ENCODE measurements at regions not wholly inside any gene's neighbourhood (a gene's known extent, or its start where the extent isn't known, plus 50 kb on each side); places are given as distances from the start of the nearest gene placed in this dataset.
"Not testable (repeated sequence)": the region's sequence is repeated elsewhere in the genome, so short reads cannot be mapped to it uniquely, and the experiment has no call there.

GRCh38 chr4:9611101-9611500, 166.9 kb downstream of the DEFB131A start:
- TF ChIP-seq, protein P1, sequence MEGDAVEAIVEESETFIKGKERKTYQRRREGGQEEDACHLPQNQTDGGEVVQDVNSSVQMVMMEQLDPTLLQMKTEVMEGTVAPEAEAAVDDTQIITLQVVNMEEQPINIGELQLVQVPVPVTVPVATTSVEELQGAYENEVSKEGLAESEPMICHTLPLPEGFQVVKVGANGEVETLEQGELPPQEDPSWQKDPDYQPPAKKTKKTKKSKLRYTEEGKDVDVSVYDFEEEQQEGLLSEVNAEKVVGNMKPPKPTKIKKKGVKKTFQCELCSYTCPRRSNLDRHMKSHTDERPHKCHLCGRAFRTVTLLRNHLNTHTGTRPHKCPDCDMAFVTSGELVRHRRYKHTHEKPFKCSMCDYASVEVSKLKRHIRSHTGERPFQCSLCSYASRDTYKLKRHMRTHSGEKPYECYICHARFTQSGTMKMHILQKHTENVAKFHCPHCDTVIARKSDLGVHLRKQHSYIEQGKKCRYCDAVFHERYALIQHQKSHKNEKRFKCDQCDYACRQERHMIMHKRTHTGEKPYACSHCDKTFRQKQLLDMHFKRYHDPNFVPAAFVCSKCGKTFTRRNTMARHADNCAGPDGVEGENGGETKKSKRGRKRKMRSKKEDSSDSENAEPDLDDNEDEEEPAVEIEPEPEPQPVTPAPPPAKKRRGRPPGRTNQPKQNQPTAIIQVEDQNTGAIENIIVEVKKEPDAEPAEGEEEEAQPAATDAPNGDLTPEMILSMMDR (IDR thresholded peaks at IDR 0.05), result no peak
- TF ChIP-seq EP300 (IDR thresholded peaks at IDR 0.05), result no peak
- no peak for TF ChIP-seq POLR2AphosphoS5 (IDR thresholded peaks at IDR 0.05)
- no peak for TF ChIP-seq POLR2A (IDR thresholded peaks at IDR 0.05; ENCODE audit: low read depth)
- 45% methylated on average over 2 of the region's 3 CpGs for whole genome bisulfite sequencing
- intact Hi-C loops (cut with DNase I), result no loop called here
- Histone ChIP-seq H3K36me3 (no peaks in the 10 kb centered on the region), H3K4me1 (no peaks in the 10 kb centered on the region), H3K27ac (replicated peaks in 1 of 4) (no peak overlapping the region), H3K9me3 (no peaks in the 10 kb centered on the region), H3K4me3 (no peak overlapping the region), H3K27me3 (no peaks in the 10 kb centered on the region)
- no peak for DNase-seq (ENCODE audit: extremely low spot score)

GRCh38 chr4:9636411-9636810, 145.0 kb upstream of the DRD5 start:
- WGBS, result 98% methylated on average over 3 of the region's 3 CpGs
- DNase-seq (ENCODE audit: extremely low spot score); intact Hi-C loops (cut with DNase I); H3K9me3 ChIP-seq; H3K4me1 ChIP-seq; H3K4me3 ChIP-seq; H3K27ac ChIP-seq (replicated peaks in 1 of 4); H3K27me3 ChIP-seq; H3K36me3 ChIP-seq: not testable (repeated sequence)

DNA sequence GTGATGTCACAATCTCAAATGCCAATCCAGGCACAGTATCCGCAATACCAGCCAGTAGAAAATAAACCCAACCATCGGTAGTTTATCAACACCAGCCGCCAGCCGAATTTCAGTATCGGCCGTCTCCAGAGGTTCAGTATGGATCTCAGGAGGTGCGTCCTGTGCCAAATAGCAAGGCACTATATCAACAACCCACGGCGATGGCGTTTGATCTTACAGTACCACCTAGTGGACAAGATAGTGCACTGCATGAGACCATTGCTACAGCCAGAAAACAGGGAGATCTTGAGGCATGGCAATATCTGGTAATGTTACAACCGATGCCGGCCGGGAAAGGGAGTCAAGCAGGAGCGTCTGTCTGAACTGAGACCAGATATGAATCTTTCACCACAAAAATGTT, 121.8 kb upstream of the DRD5 start:
- H3K27me3 ChIP-seq; H3K4me1 ChIP-seq; DNase-seq (ENCODE audit: extremely low spot score); H3K36me3 ChIP-seq; H3K27ac ChIP-seq (replicated peaks in 1 of 4); H3K4me3 ChIP-seq; H3K9me3 ChIP-seq: not testable (repeated sequence)
- 12% methylated on average over 10 of the region's 14 CpGs for WGBS
- intact Hi-C loops (cut with DNase I), result loop anchor here (5.0 kb wide), 1 partner anchor 127 kb away; no protein-coding TSS in a partner anchor
- TF ChIP-seq, protein P1 (IDR thresholded peaks at IDR 0.05), result peak; percentile 46 to 56 (median 55)

- 61% methylated on average over 4 of the region's 4 CpGs for WGBS
- H3K9me3 ChIP-seq; H3K27me3 ChIP-seq; H3K27ac ChIP-seq (replicated peaks in 1 of 4); H3K36me3 ChIP-seq; H3K4me1 ChIP-seq; H3K4me3 ChIP-seq; DNase-seq (ENCODE audit: extremely low spot score): not testable (repeated sequence)
- intact Hi-C loops (cut with DNase I), result loop anchor here (5.0 kb wide), 1 partner anchor 129 kb away; no protein-coding TSS in a partner anchor
Observed at GRCh38 chr4:9660955-9661354, 120.5 kb upstream of the DRD5 start.

DNA sequence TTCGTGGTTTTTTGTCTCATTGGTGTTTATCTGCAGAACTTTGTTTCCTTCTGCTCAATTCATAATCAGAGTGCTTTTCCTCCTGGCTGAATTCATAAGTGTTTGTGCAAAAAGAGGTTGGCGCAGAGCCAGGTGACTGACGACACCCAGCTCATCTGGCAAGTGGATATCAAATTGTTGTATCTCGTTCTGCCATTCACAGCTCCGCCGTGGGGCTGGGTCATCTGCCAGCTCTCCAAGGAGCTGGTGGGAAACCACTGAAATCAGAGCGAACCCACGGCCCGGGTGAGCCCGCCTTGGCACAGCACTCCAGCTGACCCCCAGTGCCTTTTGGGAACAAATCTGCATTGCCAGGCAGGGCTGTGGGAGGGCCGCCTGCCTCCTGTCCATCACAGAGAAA, 110.7 kb upstream of the DRD5 start:
- H3K4me3 ChIP-seq; DNase-seq (ENCODE audit: extremely low spot score); intact Hi-C loops (cut with DNase I); H3K9me3 ChIP-seq; H3K27me3 ChIP-seq; H3K4me1 ChIP-seq; H3K36me3 ChIP-seq; H3K27ac ChIP-seq (replicated peaks in 1 of 4): not testable (repeated sequence)
- 19% methylated on average over 5 of the region's 11 CpGs for WGBS

GRCh38 chr4:9677357-9677756, 104.1 kb upstream of the DRD5 start:
- H3K27ac ChIP-seq (replicated peaks in 1 of 4); H3K4me1 ChIP-seq; DNase-seq (ENCODE audit: extremely low spot score); intact Hi-C loops (cut with DNase I); H3K9me3 ChIP-seq; H3K36me3 ChIP-seq; H3K27me3 ChIP-seq; H3K4me3 ChIP-seq: not testable (repeated sequence)
- 95% methylated on average over 10 of the region's 10 CpGs for WGBS

DNA sequence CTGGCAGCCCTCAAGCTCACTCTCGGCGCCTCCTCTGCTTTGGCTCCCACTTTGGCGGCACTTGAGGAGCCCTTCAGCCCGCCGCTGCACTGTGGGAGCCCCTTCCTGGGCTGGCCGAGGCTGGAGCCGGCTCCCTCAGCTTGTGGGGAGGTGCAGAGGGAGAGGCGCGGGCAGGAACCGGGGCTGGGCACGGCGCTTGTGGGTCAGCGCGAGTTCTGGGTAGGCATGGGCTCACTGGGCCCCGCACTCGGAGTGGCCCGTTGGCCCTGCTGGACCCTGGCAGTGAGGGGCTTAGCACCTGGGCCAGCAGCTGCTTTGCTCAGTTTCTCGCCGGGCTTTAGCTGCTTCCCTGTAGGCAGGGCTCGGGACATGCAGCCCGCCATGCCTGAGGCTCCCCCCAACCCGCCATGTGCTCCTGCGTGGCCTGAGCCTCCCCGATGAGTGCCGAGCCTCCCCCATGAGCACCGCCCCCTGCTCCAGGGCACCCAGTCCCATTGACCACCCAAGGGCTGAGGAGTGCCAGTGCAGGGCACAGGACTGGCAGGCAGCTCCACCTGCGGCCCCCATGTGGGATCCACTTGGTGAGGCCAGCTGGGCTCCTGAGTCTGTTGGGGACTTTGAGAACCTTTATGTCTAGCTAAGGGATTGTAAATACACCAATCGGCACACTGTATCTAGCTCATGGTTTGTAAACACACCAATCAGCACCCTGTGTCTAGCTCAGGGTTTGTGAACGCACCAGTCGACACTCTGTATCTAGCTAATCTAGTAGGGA, 101.5 kb upstream of the DRD5 start:
- Histone ChIP-seq H3K9me3 (no peaks in the 10 kb centered on the region), H3K4me3 (no peak overlapping the region), H3K4me1 (no peaks in the 10 kb centered on the region), H3K36me3 (no peaks in the 10 kb centered on the region), H3K27me3 (peaks cover 0 to 4% (median 0%) of the 10 kb centered on the region in 4 donors), H3K27ac (replicated peaks in 1 of 4) (no peak overlapping the region)
- intact Hi-C loops (cut with DNase I), result no loop called here
- no peak for DNase-seq (ENCODE audit: extremely low spot score)
- no peak for TF ChIP-seq POLR2AphosphoS5 (IDR thresholded peaks at IDR 0.05)
- no peak for TF ChIP-seq EP300 (IDR thresholded peaks at IDR 0.05)
- WGBS, result 97% methylated on average over 14 of the region's 30 CpGs

- H3K36me3 ChIP-seq; DNase-seq (ENCODE audit: extremely low spot score); H3K9me3 ChIP-seq; intact Hi-C loops (cut with DNase I); H3K27ac ChIP-seq (replicated peaks in 1 of 4); H3K4me1 ChIP-seq; H3K27me3 ChIP-seq; H3K4me3 ChIP-seq: not testable (repeated sequence)
- 93% methylated on average over 5 of the region's 5 CpGs for WGBS
Observed at GRCh38 chr4:9683174-9683573, 98.3 kb upstream of the DRD5 start.

DNA sequence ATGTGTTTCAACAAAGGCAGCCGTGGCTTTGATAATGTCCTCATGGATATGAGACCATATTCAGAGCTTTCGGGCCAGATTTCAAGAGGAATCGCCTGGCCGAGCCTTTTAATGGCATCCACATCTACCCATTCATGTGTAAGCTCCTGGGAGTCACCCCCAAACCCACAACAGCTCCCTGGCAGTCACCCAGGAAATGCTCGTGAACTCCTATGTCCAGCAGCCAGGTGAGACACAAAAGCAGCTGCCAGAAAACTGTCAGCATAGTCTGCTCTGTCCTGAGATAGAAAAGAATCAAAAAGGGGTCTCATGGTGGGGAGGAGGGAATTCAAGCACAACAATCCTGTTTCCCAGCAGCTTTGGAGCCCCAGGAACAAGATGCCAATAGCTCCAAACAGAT, 96.4 kb upstream of the DRD5 start:
- intact Hi-C loops (cut with DNase I); H3K9me3 ChIP-seq; H3K27ac ChIP-seq (replicated peaks in 1 of 4); H3K4me3 ChIP-seq; H3K36me3 ChIP-seq; DNase-seq (ENCODE audit: extremely low spot score); H3K27me3 ChIP-seq; H3K4me1 ChIP-seq: not testable (repeated sequence)
- 67% methylated on average over 5 of the region's 5 CpGs for WGBS
